RWPE1 (cell line): ENCODE measurements at regions not wholly inside any gene's neighbourhood (a gene's known extent, or its start where the extent isn't known, plus 50 kb on each side); places are given as distances from the start of the nearest gene placed in this dataset.
"Not testable (repeated sequence)": the region's sequence is repeated elsewhere in the genome, so short reads cannot be mapped to it uniquely, and the experiment has no call there.

Experiments used
- CTCF ChIA-PET: fragments of 350-600 bp; sonication (Branson Sonifier 250); formaldehyde crosslinking; extraction: SDS; loops from one replicate; lab custom pipeline; 2021; lab: Yijun Ruan, JAX
- POLR2A ChIA-PET: fragments of 400-600 bp; formaldehyde crosslinking; extraction: SDS; loops from one replicate; lab custom pipeline; 2020; ENCODE audit warnings: antibody characterized with exemption; ENCODE audit not compliant: low non-redundant PET; lab: Yijun Ruan, JAX
- DNase-seq: peaks from one replicate; pipeline ENCODE4 v3.0.0; 2012; ENCODE audit warnings: low spot score
- H3K27ac ChIP-seq: fragments of 450-650 bp; 2 replicates; pipeline ENCODE4 v1.5.1; 2017
- CTCF ChIP-seq: fragments of 450-650 bp; conservative IDR thresholded peaks from 2 replicates; pipeline ENCODE4 v1.5.1; 2017; ENCODE audit warnings: low read depth, mild to moderate bottlenecking

- H3K27ac ChIP-seq = no peak overlapping the region
- no peak for TF ChIP-seq CTCF
- POLR2A ChIA-PET = no interaction called here
- CTCF ChIA-PET = no interaction called here
- DNase-seq = no peak
These were observed 69.9 kb upstream of the GABRE start for GRCh38 chrX:152044383-152044782.

- ChIA-PET POLR2A (no interaction called here), CTCF (interaction anchor here (0.7 kb wide), 1 partner anchor 12 kb away, joined by 4 read pairs; no protein-coding TSS in a partner anchor)
- DNase-seq = no peak
- no peak for TF ChIP-seq CTCF
- H3K27ac ChIP-seq = no peak overlapping the region
These were observed 64.3 kb upstream of the GABRE start for GRCh38 chrX:152038804-152039203.

GRCh38 chrX:152037183-152037582 is 62.7 kb upstream of the GABRE start:
- CTCF ChIA-PET = no interaction called here
- POLR2A ChIA-PET = no interaction called here
- no peak overlapping the region for H3K27ac ChIP-seq
- DNase-seq = no peak
- TF ChIP-seq CTCF = no peak

GRCh38 chrX:152031346-152031745 is 56.9 kb upstream of the GABRE start:
- DNase-seq, CTCF ChIA-PET, POLR2A ChIA-PET, H3K27ac ChIP-seq: not testable (repeated sequence)

GRCh38 chrX:152028579-152028978 is 54.1 kb upstream of the GABRE start:
- H3K27ac ChIP-seq = no peak overlapping the region
- ChIA-PET CTCF (no interaction called here), POLR2A (no interaction called here)
- TF ChIP-seq CTCF = no peak
- DNase-seq = no peak

- ChIA-PET CTCF (interaction anchor here (0.6 kb wide), 1 partner anchor 13 kb away, joined by 4 read pairs; no protein-coding TSS in a partner anchor), POLR2A (interaction anchor here (0.6 kb wide), 1 partner anchor 29 kb away, joined by 5 read pairs; no protein-coding TSS in a partner anchor)
- no peak overlapping the region for H3K27ac ChIP-seq
- TF ChIP-seq CTCF = no peak
- no peak for DNase-seq
These were observed 51.4 kb upstream of the GABRE start for GRCh38 chrX:152025656-152026440.

GRCh38 chrX:152024710-152025109 is 50.2 kb upstream of the GABRE start:
- POLR2A ChIA-PET = no interaction called here
- no peak for TF ChIP-seq CTCF
- no peak overlapping the region for H3K27ac ChIP-seq
- DNase-seq = no peak
- CTCF ChIA-PET = no interaction called here
